Liver (tissue), 8 donors: ENCODE measurements at regions not wholly inside any gene's neighbourhood (a gene's known extent, or its start where the extent isn't known, plus 50 kb on each side); places are given as distances from the start of the nearest gene placed in this dataset.

Experiments
- DNase-seq: peaks from one replicate; pipeline ENCODE4 v3.0.0-alpha.2; 2017; ENCODE audit warnings: low spot score
- H3K27ac ChIP-seq, 2 donors: one replicate each; pipeline ENCODE4 v1.7.0; 2013; ENCODE audit warnings: inconsistent platforms in 2 of 2, low read length in 2 of 2, control low read depth in 1 of 2, low read depth in 1 of 2, mild to moderate bottlenecking in 1 of 2
- H3K27me3 ChIP-seq, 4 donors: one replicate each; pipeline versions ENCODE4 v1.6.1 to v1.7.0; 2013; ENCODE audit warnings: low read length in 3 of 4, inconsistent platforms in 1 of 4, mild to moderate bottlenecking in 1 of 4, moderate library complexity in 1 of 4; ENCODE audit not compliant: control insufficient read depth in 4 of 4, insufficient read depth in 4 of 4
- H3K36me3 ChIP-seq, 4 donors: one replicate each; pipeline versions ENCODE4 v1.6.1 to v1.7.0; 2013; ENCODE audit warnings: low read length in 3 of 4, mild to moderate bottlenecking in 3 of 4, low read depth in 1 of 4, moderate library complexity in 1 of 4; ENCODE audit not compliant: control insufficient read depth in 4 of 4, insufficient read depth in 3 of 4
- H3K4me1 ChIP-seq, 4 donors: one replicate each; pipeline versions ENCODE4 v1.6.1 to v1.7.0; 2013; ENCODE audit warnings: low read length in 3 of 4, mild to moderate bottlenecking in 3 of 4, moderate library complexity in 1 of 4; ENCODE audit not compliant: control insufficient read depth in 4 of 4, insufficient read depth in 4 of 4
- H3K4me3 ChIP-seq, 3 donors: one replicate each; pipeline versions ENCODE4 v1.6.1 to v1.7.0; 2013; ENCODE audit warnings: low read length in 3 of 3, control low read depth in 1 of 3, low read depth in 1 of 3, mild to moderate bottlenecking in 1 of 3
- H3K9ac ChIP-seq, 2 donors: one replicate each; pipeline ENCODE4 v1.7.0; 2013; ENCODE audit warnings: low read length in 2 of 2, mild to moderate bottlenecking in 2 of 2, moderate library complexity in 2 of 2, control low read depth in 1 of 2, low read depth in 1 of 2
- H3K9me3 ChIP-seq, 4 donors: one replicate each; pipeline versions ENCODE4 v1.6.1 to v1.7.0; 2013; ENCODE audit warnings: low read length in 3 of 4; ENCODE audit not compliant: control insufficient read depth in 4 of 4
- EGR1 ChIP-seq, 2 donors: IDR thresholded peaks; 2 replicates each; pipeline ENCODE4 v1.6.1; 2016 to 2018; ENCODE audit warnings: antibody characterized with exemption in 2 of 2, low read depth in 2 of 2
- FOXA1 ChIP-seq: IDR thresholded peaks from 2 replicates; pipeline ENCODE4 v1.6.1; 2016; ENCODE audit warnings: antibody characterized with exemption
- HNF4A ChIP-seq, 2 donors: conservative IDR thresholded peaks; 2 replicates each; pipeline ENCODE4 v1.6.1; 2016; ENCODE audit warnings: antibody characterized with exemption in 2 of 2, mild to moderate bottlenecking in 2 of 2
- JUND ChIP-seq, 2 donors: IDR thresholded peaks; 2 replicates each; pipeline ENCODE4 v1.6.1; 2016; ENCODE audit warnings: antibody characterized with exemption in 2 of 2
- MAX ChIP-seq: IDR thresholded peaks from 2 replicates; pipeline ENCODE4 v1.6.1; 2016; ENCODE audit warnings: antibody characterized with exemption
- NR2F2 ChIP-seq: IDR thresholded peaks from 2 replicates; pipeline ENCODE4 v1.6.1; 2016; ENCODE audit warnings: antibody characterized with exemption
- RAD21 ChIP-seq, 2 donors: IDR thresholded peaks; 2 replicates each; pipeline ENCODE4 v1.6.1; 2016; ENCODE audit warnings: antibody characterized with exemption in 2 of 2, mild to moderate bottlenecking in 2 of 2
- REST ChIP-seq: IDR thresholded peaks from 2 replicates; pipeline ENCODE4 v1.6.1; 2016; ENCODE audit warnings: antibody characterized with exemption, mild to moderate bottlenecking
- RXRA ChIP-seq, 2 donors: IDR thresholded peaks; 2 replicates each; pipeline ENCODE4 v1.6.1; 2017 to 2018; ENCODE audit warnings: antibody characterized with exemption in 2 of 2, mild to moderate bottlenecking in 1 of 2
- SP1 ChIP-seq: IDR thresholded peaks from 2 replicates; pipeline ENCODE4 v1.6.1; 2018; ENCODE audit warnings: antibody characterized with exemption, mild to moderate bottlenecking
- TAF1 ChIP-seq: conservative IDR thresholded peaks from 2 replicates; pipeline ENCODE4 v1.6.1; 2016; ENCODE audit warnings: antibody characterized with exemption, mild to moderate bottlenecking
- YY1 ChIP-seq: IDR thresholded peaks from 2 replicates; pipeline ENCODE4 v1.6.1; 2016; ENCODE audit warnings: antibody characterized with exemption, mild to moderate bottlenecking
- ZBTB33 ChIP-seq: IDR thresholded peaks from 2 replicates; pipeline ENCODE4 v1.6.1; 2016; ENCODE audit warnings: antibody characterized with exemption
- WGBS: extraction: QIAGEN DNeasy Blood & Tissue Kit; methylation state at CpG from one replicate; pipeline ENCODE4 v1.1.7; 2013; 5-methylcytosine and 5-hydroxymethylcytosine counted together
- TF ChIP-seq, protein P1 (sequence below): IDR thresholded peaks from 2 replicates; pipeline ENCODE4 v1.6.1; 2016; ENCODE audit warnings: antibody characterized with exemption
- TF ChIP-seq, protein P2 (sequence below): fragments of 150-350 bp; IDR thresholded peaks from 2 replicates; pipeline ENCODE4 v1.5.1; 2017; ENCODE audit warnings: improper control_type of control experiment, low read depth, low read length; ENCODE audit not compliant: missing input control
- donor health status: healthy.
- donor health status: healthy.
- donor health status: healthy.
- donor health status: healthy.
- donor health status: healthy.

- Histone ChIP-seq H3K27ac (no peak overlapping the region), H3K36me3 (no peaks in the 10 kb centered on the region)
These were observed 1624.8 kb upstream of the TENM3 start for GRCh38 chr4:180618396-180618795.

DNA sequence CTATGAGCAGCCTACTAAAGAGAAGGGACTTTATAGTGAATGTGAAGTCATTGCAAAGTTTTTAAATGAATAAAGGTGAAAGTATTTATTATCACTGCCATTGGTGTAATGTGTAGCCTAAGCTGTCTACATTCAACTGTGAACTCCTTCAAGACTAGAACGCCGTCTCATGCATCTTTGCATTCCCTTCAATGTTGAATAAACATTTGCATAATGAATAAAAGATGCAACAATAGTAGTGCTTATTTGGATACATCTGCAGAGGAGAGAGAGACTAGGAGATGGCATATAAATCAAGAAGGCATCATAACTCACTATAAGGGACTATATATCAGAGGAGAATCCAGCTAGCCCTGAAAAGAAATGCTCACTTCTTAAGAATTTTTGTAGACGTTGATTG, 1623.8 kb upstream of the TENM3 start:
- Histone ChIP-seq H3K9me3 (peaks cover 0 to 2% (median 0%) of the 10 kb centered on the region in 4 donors), H3K27me3 (no peaks in the 10 kb centered on the region), H3K9ac (no peak overlapping the region), H3K4me3 (no peak overlapping the region), H3K4me1 (no peaks in the 10 kb centered on the region), H3K36me3 (no peaks in the 10 kb centered on the region), H3K27ac (no peak overlapping the region)
- WGBS: 69% methylated on average over 3 of the region's 3 CpGs
- no peak for DNase-seq
- TF ChIP-seq, protein P1, sequence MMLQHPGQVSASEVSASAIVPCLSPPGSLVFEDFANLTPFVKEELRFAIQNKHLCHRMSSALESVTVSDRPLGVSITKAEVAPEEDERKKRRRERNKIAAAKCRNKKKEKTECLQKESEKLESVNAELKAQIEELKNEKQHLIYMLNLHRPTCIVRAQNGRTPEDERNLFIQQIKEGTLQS: no peak
- TF ChIP-seq, protein P2, sequence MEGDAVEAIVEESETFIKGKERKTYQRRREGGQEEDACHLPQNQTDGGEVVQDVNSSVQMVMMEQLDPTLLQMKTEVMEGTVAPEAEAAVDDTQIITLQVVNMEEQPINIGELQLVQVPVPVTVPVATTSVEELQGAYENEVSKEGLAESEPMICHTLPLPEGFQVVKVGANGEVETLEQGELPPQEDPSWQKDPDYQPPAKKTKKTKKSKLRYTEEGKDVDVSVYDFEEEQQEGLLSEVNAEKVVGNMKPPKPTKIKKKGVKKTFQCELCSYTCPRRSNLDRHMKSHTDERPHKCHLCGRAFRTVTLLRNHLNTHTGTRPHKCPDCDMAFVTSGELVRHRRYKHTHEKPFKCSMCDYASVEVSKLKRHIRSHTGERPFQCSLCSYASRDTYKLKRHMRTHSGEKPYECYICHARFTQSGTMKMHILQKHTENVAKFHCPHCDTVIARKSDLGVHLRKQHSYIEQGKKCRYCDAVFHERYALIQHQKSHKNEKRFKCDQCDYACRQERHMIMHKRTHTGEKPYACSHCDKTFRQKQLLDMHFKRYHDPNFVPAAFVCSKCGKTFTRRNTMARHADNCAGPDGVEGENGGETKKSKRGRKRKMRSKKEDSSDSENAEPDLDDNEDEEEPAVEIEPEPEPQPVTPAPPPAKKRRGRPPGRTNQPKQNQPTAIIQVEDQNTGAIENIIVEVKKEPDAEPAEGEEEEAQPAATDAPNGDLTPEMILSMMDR: no peak
- TF ChIP-seq JUND (IDR thresholded peaks at IDR 0.05): no peak
- TF ChIP-seq HNF4A (conservative IDR thresholded peaks at IDR 0.05): no peak
- TF ChIP-seq MAX: no peak
- TF ChIP-seq SP1: no peak
- TF ChIP-seq RXRA (IDR thresholded peaks at IDR 0.05): no peak
- TF ChIP-seq NR2F2: no peak
- no peak for TF ChIP-seq ZBTB33
- TF ChIP-seq YY1: no peak
- TF ChIP-seq FOXA1: no peak
- no peak for TF ChIP-seq REST
- TF ChIP-seq TAF1: no peak
- no peak for TF ChIP-seq EGR1 (IDR thresholded peaks at IDR 0.05; ENCODE audit: low read depth in 2 of 2)
- no peak for TF ChIP-seq RAD21 (IDR thresholded peaks at IDR 0.05)

More at GRCh38 chr4:180618396-180618795, 1624.8 kb upstream of the TENM3 start:
- TF ChIP-seq SP1: no peak
- no peak overlapping the region for H3K9ac ChIP-seq
- H3K27me3 ChIP-seq: no peaks in the 10 kb centered on the region
- DNase-seq: no peak
- H3K4me3 ChIP-seq: no peak overlapping the region
- WGBS: 76% methylated on average over 4 of the region's 4 CpGs
- H3K9me3 ChIP-seq: peaks cover 0 to 2% (median 0%) of the 10 kb centered on the region in 4 donors
- no peaks in the 10 kb centered on the region for H3K4me1 ChIP-seq
